Endothelial cell of umbilical vein (primary cell): ENCODE measurements at regions not wholly inside any gene's neighbourhood (a gene's known extent, or its start where the extent isn't known, plus 50 kb on each side); places are given as distances from the start of the nearest gene placed in this dataset.

Experiments used
- BruUV-seq: library from RNA; stranded (reverse); fragments of 400-500 nt; replicated peaks from 2 replicates; lab custom pipeline; 2021; lab: Mats Ljungman, UMichigan
- CTCF ChIA-PET: fragments of 300-600, 350-600 bp; sonication (Branson Sonifier 250); formaldehyde crosslinking; loops from one replicate; lab custom pipeline; 2021; ENCODE audit warnings: antibody characterized with exemption, inconsistent platforms; lab: Charles Lee
- POLR2A ChIA-PET: fragments of 300-600, 350-600 bp; sonication (Branson Sonifier 250); formaldehyde crosslinking; loops from one replicate; lab custom pipeline; 2021; ENCODE audit warnings: antibody characterized with exemption, inconsistent platforms; lab: Charles Lee
- DNase-seq: peaks from one replicate; pipeline ENCODE4 v3.0.0-alpha.2; 2011; ENCODE audit warnings: low read depth, low spot score
- FAIRE-seq: peaks from 2 replicates; lab custom pipeline; 2011; peaks lifted over from hg19 to GRCh38; lab: Jason Lieb, UNC
- H2AFZ ChIP-seq: 2 replicates; pipeline ENCODE4 v1.6.0; 2012; ENCODE audit warnings: low read depth, low read length, control low read depth, inconsistent platforms
- H3K27ac ChIP-seq: 2 replicates; pipeline ENCODE4 v1.5.1; 2011; ENCODE audit warnings: low read depth, mild to moderate bottlenecking, control low read depth, low read length, moderate library complexity; ENCODE audit not compliant: insufficient read depth
- H3K27me3 ChIP-seq, 2 experiments: 2 replicates each; pipeline versions ENCODE4 v1.6.0 to v1.6.1; 2011; ENCODE audit warnings: low read length in 2 of 2, mixed read lengths in 1 of 2; ENCODE audit not compliant: control insufficient read depth in 2 of 2, insufficient read depth in 2 of 2
- H3K36me3 ChIP-seq, 2 experiments: 2 replicates in 1 of 2; 3 replicates in 1 of 2; pipeline ENCODE4 v1.5.1; 2011; ENCODE audit warnings: low read length in 2 of 2, mild to moderate bottlenecking in 1 of 2, moderate library complexity in 1 of 2; ENCODE audit not compliant: control insufficient read depth in 2 of 2, insufficient read depth in 2 of 2; ENCODE audit errors: extremely low read depth in 1 of 2
- H3K4me1 ChIP-seq: 3 replicates; pipeline ENCODE4 v1.5.1; 2011; ENCODE audit warnings: mild to moderate bottlenecking, low read length; ENCODE audit not compliant: control insufficient read depth, insufficient read depth; ENCODE audit errors: extremely low read depth
- H3K4me2 ChIP-seq: 2 replicates; pipeline ENCODE4 v1.6.1; 2011; ENCODE audit warnings: low read length, control low read depth, mixed read lengths; ENCODE audit not compliant: insufficient read depth
- H3K4me3 ChIP-seq, 3 experiments: fragments of 200-600 bp in 1 of 3; sonication (generic), shearing (Covaris generic) in 1 of 3; replicated peaks in 1 of 3; 2 replicates each; pipeline ENCODE4 v1.5.1; 2011 to 2016; ENCODE audit warnings: control low read depth in 3 of 3, low read length in 3 of 3, mild to moderate bottlenecking in 2 of 3, inconsistent platforms in 1 of 3, low read depth in 1 of 3, moderate library complexity in 1 of 3; ENCODE audit not compliant: insufficient read depth in 1 of 3
- H3K79me2 ChIP-seq: 2 replicates; pipeline ENCODE4 v1.6.0; 2012; ENCODE audit warnings: low read length, inconsistent platforms; ENCODE audit not compliant: control insufficient read depth, insufficient read depth
- H3K9ac ChIP-seq: replicated peaks from 2 replicates; pipeline ENCODE3; 2011; ENCODE audit warnings: low read length, control low read depth; ENCODE audit not compliant: insufficient read depth; ENCODE audit errors: extremely low read depth
- H3K9me1 ChIP-seq: replicated peaks from 3 replicates; pipeline ENCODE4 v1.6.0; 2011; ENCODE audit warnings: mild to moderate bottlenecking, low read length; ENCODE audit not compliant: control insufficient read depth, insufficient read depth; ENCODE audit errors: extremely low read depth
- H3K9me3 ChIP-seq: replicated peaks from 2 replicates; pipeline ENCODE4 v1.5.1; 2012; ENCODE audit warnings: low read length, inconsistent platforms; ENCODE audit not compliant: control insufficient read depth, insufficient read depth
- H4K20me1 ChIP-seq: replicated peaks from 2 replicates; pipeline ENCODE3; 2011; ENCODE audit warnings: mild to moderate bottlenecking, low read length; ENCODE audit not compliant: control insufficient read depth, insufficient read depth; ENCODE audit errors: extremely low read depth
- CTCF ChIP-seq, 2 donors: IDR thresholded peaks; 1 replicate in 1 of 2; 2 replicates in 1 of 2; pipeline ENCODE4 v1.5.1; 2011; ENCODE audit warnings: low read length in 2 of 2, mild to moderate bottlenecking in 2 of 2, moderate library complexity in 2 of 2, control low read depth in 1 of 2, inconsistent platforms in 1 of 2, low read depth in 1 of 2; ENCODE audit not compliant: insufficient read depth in 1 of 2; ENCODE audit errors: extremely low read depth in 1 of 2
- EZH2 ChIP-seq: IDR thresholded peaks from 2 replicates; pipeline ENCODE4 v1.6.1; 2012; ENCODE audit warnings: borderline replicate concordance, low read depth, mild to moderate bottlenecking, moderate library complexity, low read length, inconsistent platforms; ENCODE audit not compliant: severe bottlenecking
- FOS ChIP-seq: IDR thresholded peaks from 2 replicates; pipeline ENCODE4 v1.6.1; 2011; ENCODE audit warnings: mild to moderate bottlenecking, low read length, moderate library complexity, borderline replicate concordance; ENCODE audit not compliant: insufficient read depth
- GATA2 ChIP-seq: IDR thresholded peaks from 2 replicates; pipeline ENCODE4 v1.7.0; 2011; ENCODE audit warnings: low read depth, mild to moderate bottlenecking, moderate library complexity, mixed read lengths, low read length; ENCODE audit not compliant: insufficient read length, insufficient read depth
- JUN ChIP-seq: IDR thresholded peaks from 2 replicates; pipeline ENCODE4 v1.6.1; 2011; ENCODE audit warnings: borderline replicate concordance, low read depth; ENCODE audit not compliant: insufficient read length, insufficient read depth
- MAX ChIP-seq: IDR thresholded peaks from 2 replicates; pipeline ENCODE4 v1.6.1; 2011; ENCODE audit not compliant: insufficient read depth, insufficient read length
- MYC ChIP-seq: IDR thresholded peaks from one replicate; pipeline ENCODE4 v1.6.1; 2011; ENCODE audit warnings: mild to moderate bottlenecking, low read depth, low read length
- POLR2A ChIP-seq: IDR thresholded peaks from 2 replicates; pipeline ENCODE4 v1.6.1; 2012; ENCODE audit warnings: low read depth, mild to moderate bottlenecking, control low read depth, low read length
- POLR2AphosphoS5 ChIP-seq: IDR thresholded peaks from 2 replicates; pipeline ENCODE4 v1.6.1; 2012; ENCODE audit warnings: low read depth, mild to moderate bottlenecking, control low read depth, low read length, moderate library complexity; ENCODE audit not compliant: insufficient read depth
- dilution Hi-C: fragments of 300-500 bp; cut with MboI; formaldehyde crosslinking; loops from one replicate; pipeline ENCODE4 v1.15.0; 2019; ENCODE audit warnings: low sequenced_read_pairs; ENCODE audit not compliant: extremely low pct_ligation_motif_present
- intact Hi-C: fragments of 100-400 bp; cut with micrococcal nuclease; formaldehyde crosslinking; loops from one replicate; pipeline ENCODE4 v1.10.0; 2022

GRCh38 chrX:121132675-121133074 lies 85.3 kb downstream of the GLUD2 start:
- H3K79me2 ChIP-seq = no peaks in the 10 kb centered on the region
- no peaks in the 10 kb centered on the region for H3K27me3 ChIP-seq
- no peak overlapping the region for H3K27ac ChIP-seq
- intact Hi-C loops (no loop called here), dilution Hi-C loops (no loop called here)
- FAIRE-seq = no peak
- no peak overlapping the region for H3K9ac ChIP-seq
- no peak overlapping the region for H2AFZ ChIP-seq
- TF ChIP-seq POLR2AphosphoS5 = no peak
- TF ChIP-seq GATA2 = no peak
- H3K9me1 ChIP-seq = no peaks in the 10 kb centered on the region
- POLR2A ChIA-PET = no interaction called here
- no TSS peak for BruUV-seq
- no peaks in the 10 kb centered on the region for H3K4me1 ChIP-seq
- no peak overlapping the region for H3K4me2 ChIP-seq
- CTCF ChIA-PET = no interaction called here
- H4K20me1 ChIP-seq = no peaks in the 10 kb centered on the region
- H3K36me3 ChIP-seq = no peaks in the 10 kb centered on the region
- no peak for DNase-seq
- no peaks in the 10 kb centered on the region for H3K9me3 ChIP-seq
- H3K4me3 ChIP-seq = no peak overlapping the region

DNA sequence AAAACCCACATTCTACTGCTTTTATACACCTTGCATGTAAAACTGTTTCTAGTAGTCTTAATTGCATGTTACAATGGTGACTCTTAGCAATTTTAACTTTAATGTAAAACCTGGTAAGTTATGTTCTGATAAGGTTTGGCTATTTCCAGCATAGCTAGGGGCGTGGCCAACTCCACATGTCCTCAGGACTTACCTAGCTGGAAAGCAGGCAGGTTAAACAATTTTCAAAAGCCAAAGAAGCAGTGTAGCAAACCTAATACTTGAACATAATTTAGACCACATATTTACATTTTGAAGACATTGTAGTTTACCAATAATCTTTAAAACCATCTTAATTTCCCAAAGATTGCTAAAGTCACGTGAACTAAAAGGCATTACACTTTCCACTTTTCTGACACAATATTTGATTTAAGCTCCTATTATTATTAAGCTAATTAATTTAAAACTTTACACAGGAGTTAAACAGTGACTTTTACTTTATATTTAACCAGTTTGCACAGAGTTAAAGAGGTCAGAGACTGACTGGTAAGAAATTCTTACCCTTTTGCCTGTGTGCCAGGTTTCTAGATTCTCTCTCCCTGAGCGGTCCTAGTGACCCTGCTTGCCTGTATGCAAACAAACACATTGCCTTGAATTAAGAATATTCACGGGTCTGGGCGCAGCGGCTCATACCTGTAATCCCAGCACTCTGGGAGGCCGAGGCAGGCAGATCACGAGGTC lies 88.2 kb downstream of the GLUD2 start:
- dilution Hi-C loops = no loop called here
- H3K9ac ChIP-seq = no peak overlapping the region
- POLR2A ChIA-PET = no interaction called here

More for the DNA sequence above, 88.2 kb downstream of the GLUD2 start:
- no peaks in the 10 kb centered on the region for H3K9me3 ChIP-seq
- FAIRE-seq (no peak), DNase-seq (no peak)
- BruUV-seq = no TSS peak
- H3K27ac ChIP-seq = no peak overlapping the region
- no peaks in the 10 kb centered on the region for H3K9me1 ChIP-seq
- H3K4me1 ChIP-seq = no peaks in the 10 kb centered on the region
- TF ChIP-seq FOS (no peak), POLR2AphosphoS5 (no peak), MYC (no peak), CTCF (IDR thresholded peaks at IDR 0.05; ENCODE audit: extremely low read depth in 1 of 2, insufficient read depth in 1 of 2, low read depth in 1 of 2, low read length in 2 of 2) (no peak), MAX (no peak), JUN (no peak), GATA2 (no peak), POLR2A (no peak), EZH2 (no peak)
- CTCF ChIA-PET = interaction anchor here (1.2 kb wide), 1 partner anchor 15 kb away, joined by 3 read pairs; no protein-coding TSS in a partner anchor
- intact Hi-C loops = no loop called here
- H4K20me1 ChIP-seq = no peaks in the 10 kb centered on the region
- no peak overlapping the region for H3K4me2 ChIP-seq
- no peak overlapping the region for H3K4me3 ChIP-seq
- no peaks in the 10 kb centered on the region for H3K36me3 ChIP-seq
- H3K79me2 ChIP-seq = no peaks in the 10 kb centered on the region
- H2AFZ ChIP-seq = no peak overlapping the region
- no peaks in the 10 kb centered on the region for H3K27me3 ChIP-seq
